ENCODE measurements at regions not wholly inside any gene's neighbourhood (a gene's known extent, or its start where the extent isn't known, plus 50 kb on each side); places are given as distances from the start of the nearest gene placed in this dataset.
"Not testable (repeated sequence)": the region's sequence is repeated elsewhere in the genome, so short reads cannot be mapped to it uniquely, and the experiment has no call there.

DNA sequence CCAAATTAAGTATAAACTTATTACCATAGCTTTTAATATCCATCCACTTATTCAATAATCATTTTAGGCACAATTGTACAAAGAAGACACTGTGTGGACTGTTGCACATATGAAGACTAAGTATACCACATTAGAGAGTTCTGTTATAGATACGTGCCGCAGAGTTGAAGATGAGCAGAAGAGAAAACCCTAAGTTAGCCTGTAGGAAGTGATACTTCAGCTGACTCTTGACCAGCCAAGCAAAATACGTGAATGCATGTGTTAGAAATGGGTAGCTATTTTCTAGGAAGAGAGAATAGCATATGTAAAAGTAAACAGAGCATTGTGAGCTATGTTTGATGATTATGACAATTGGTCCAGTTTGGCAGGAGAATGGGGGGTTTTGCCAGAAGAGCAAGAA, 272.0 kb upstream of the ATP11B start:
- Histone ChIP-seq H3K27me3 (ENCODE audit: insufficient read depth, poor library complexity, severe bottlenecking) (peaks cover 2% of the 10 kb centered on the region), H3K27ac (replicated peaks) (no peak overlapping the region), H3K4me3 (replicated peaks; ENCODE audit: insufficient read depth, low read length) (no peak overlapping the region)
- TF ChIP-seq GABPA (IDR thresholded peaks at IDR 0.05; ENCODE audit: low read depth) (no peak), POLR2AphosphoS5 (IDR thresholded peaks at IDR 0.05; ENCODE audit: low read depth) (no peak), SPI1 (IDR thresholded peaks at IDR 0.05; ENCODE audit: borderline replicate concordance, low read depth) (no peak)
- TF ChIP-seq, protein P1, sequence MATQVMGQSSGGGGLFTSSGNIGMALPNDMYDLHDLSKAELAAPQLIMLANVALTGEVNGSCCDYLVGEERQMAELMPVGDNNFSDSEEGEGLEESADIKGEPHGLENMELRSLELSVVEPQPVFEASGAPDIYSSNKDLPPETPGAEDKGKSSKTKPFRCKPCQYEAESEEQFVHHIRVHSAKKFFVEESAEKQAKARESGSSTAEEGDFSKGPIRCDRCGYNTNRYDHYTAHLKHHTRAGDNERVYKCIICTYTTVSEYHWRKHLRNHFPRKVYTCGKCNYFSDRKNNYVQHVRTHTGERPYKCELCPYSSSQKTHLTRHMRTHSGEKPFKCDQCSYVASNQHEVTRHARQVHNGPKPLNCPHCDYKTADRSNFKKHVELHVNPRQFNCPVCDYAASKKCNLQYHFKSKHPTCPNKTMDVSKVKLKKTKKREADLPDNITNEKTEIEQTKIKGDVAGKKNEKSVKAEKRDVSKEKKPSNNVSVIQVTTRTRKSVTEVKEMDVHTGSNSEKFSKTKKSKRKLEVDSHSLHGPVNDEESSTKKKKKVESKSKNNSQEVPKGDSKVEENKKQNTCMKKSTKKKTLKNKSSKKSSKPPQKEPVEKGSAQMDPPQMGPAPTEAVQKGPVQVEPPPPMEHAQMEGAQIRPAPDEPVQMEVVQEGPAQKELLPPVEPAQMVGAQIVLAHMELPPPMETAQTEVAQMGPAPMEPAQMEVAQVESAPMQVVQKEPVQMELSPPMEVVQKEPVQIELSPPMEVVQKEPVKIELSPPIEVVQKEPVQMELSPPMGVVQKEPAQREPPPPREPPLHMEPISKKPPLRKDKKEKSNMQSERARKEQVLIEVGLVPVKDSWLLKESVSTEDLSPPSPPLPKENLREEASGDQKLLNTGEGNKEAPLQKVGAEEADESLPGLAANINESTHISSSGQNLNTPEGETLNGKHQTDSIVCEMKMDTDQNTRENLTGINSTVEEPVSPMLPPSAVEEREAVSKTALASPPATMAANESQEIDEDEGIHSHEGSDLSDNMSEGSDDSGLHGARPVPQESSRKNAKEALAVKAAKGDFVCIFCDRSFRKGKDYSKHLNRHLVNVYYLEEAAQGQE (IDR thresholded peaks at IDR 0.05; ENCODE audit: insufficient replicate concordance, low read depth), result no peak
- TF ChIP-seq, protein P2, sequence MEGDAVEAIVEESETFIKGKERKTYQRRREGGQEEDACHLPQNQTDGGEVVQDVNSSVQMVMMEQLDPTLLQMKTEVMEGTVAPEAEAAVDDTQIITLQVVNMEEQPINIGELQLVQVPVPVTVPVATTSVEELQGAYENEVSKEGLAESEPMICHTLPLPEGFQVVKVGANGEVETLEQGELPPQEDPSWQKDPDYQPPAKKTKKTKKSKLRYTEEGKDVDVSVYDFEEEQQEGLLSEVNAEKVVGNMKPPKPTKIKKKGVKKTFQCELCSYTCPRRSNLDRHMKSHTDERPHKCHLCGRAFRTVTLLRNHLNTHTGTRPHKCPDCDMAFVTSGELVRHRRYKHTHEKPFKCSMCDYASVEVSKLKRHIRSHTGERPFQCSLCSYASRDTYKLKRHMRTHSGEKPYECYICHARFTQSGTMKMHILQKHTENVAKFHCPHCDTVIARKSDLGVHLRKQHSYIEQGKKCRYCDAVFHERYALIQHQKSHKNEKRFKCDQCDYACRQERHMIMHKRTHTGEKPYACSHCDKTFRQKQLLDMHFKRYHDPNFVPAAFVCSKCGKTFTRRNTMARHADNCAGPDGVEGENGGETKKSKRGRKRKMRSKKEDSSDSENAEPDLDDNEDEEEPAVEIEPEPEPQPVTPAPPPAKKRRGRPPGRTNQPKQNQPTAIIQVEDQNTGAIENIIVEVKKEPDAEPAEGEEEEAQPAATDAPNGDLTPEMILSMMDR (IDR thresholded peaks at IDR 0.05; ENCODE audit: insufficient read depth, low read length), result no peak
- no peak for DNase-seq (ENCODE audit: low read depth in 1 of 2, low spot score in 1 of 2)

DNA sequence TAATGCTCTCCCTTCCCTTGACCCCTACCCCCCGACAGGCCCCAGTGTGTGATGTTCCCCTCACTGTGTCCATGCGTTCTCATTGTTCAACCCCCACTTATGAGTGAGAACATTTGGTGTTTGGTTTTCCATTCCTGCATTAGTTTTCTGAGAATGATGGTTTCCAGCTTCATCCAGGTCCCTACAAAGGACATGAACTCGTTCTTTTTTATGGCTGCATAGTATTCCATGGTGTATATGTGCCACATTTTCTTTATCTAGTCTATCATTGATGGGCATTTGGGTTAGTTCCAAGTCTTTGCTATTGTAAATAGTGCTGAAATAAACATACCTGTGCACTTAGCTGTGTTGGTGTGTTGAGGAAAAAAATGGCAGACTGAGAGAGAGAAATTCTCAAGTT, 269.9 kb upstream of the ATP11B start:
- not testable (repeated sequence) for DNase-seq (ENCODE audit: low read depth in 1 of 2, low spot score in 1 of 2); H3K27ac ChIP-seq (replicated peaks); H3K4me3 ChIP-seq (replicated peaks; ENCODE audit: insufficient read depth, low read length); H3K27me3 ChIP-seq (ENCODE audit: insufficient read depth, poor library complexity, severe bottlenecking)

DNA sequence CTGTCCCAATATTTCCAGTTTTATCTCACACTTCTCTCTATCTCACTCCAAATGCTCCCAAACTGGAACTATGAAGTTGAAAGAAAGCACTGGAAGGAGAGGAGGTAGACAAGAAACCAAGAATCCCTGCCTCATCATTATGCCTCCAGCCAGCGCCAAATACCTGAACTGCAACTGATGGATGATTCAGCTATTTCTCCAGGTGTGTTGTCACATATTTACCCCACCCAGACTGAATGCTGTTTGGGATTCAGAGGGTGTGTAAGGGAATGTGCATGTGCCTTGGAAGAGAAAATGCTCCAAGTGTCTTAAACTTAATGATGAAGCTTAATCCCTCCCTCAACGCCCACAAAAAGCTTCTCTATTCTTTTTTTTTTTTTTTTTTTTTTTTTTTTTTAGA, 269.5 kb upstream of the ATP11B start:
- Histone ChIP-seq H3K4me3 (replicated peaks; ENCODE audit: insufficient read depth, low read length) (no peak overlapping the region), H3K27me3 (ENCODE audit: insufficient read depth, poor library complexity, severe bottlenecking) (peaks cover 5% of the 10 kb centered on the region), H3K27ac (replicated peaks) (no peak overlapping the region)
- TF ChIP-seq SPI1 (IDR thresholded peaks at IDR 0.05; ENCODE audit: borderline replicate concordance, low read depth), result no peak
- TF ChIP-seq GABPA (IDR thresholded peaks at IDR 0.05; ENCODE audit: low read depth), result no peak
- TF ChIP-seq, protein P1 (IDR thresholded peaks at IDR 0.05; ENCODE audit: insufficient replicate concordance, low read depth), result no peak
- no peak for TF ChIP-seq POLR2AphosphoS5 (IDR thresholded peaks at IDR 0.05; ENCODE audit: low read depth)
- TF ChIP-seq, protein P2 (IDR thresholded peaks at IDR 0.05; ENCODE audit: insufficient read depth, low read length), result no peak
- no peak for DNase-seq (ENCODE audit: low read depth in 1 of 2, low spot score in 1 of 2)

DNA sequence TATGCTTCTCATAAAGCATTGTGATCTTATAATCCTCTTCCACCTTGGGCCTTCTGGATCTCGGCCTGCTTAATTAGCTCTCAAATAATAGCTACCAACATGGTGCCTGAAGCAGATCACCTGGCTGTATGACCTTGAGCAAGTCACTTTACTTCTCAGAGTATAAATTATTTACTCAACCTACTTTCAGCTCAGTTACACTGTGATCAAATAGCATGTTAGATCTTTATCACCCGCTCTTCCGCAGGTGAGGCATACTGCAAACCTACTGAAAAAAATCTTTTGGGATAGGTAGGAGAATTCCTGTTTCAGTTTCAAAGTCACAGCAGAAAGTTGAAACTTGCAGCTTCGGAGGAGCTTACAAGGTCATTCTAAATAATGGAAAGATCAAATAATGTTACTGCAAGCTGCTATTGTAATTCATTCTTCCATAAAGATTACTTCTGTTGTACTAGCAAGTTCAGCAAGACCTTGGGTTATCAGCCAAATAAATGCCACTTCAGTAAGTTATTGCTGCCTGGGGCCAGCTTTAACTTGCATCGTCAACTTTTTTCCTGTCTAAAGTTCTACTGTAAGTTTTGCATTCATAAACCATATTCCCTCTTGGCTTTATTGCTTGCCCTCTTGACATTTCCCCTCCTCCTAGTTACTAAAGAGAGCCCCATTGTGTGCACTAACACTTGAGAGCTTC, 268.4 kb upstream of the ATP11B start:
- no peak for DNase-seq (ENCODE audit: low read depth in 1 of 2, low spot score in 1 of 2)
- no peak for TF ChIP-seq SPI1 (IDR thresholded peaks at IDR 0.05; ENCODE audit: borderline replicate concordance, low read depth)
- TF ChIP-seq, protein P2 (IDR thresholded peaks at IDR 0.05; ENCODE audit: insufficient read depth, low read length), result no peak
- TF ChIP-seq POLR2AphosphoS5 (IDR thresholded peaks at IDR 0.05; ENCODE audit: low read depth), result no peak
- TF ChIP-seq, protein P1 (IDR thresholded peaks at IDR 0.05; ENCODE audit: insufficient replicate concordance, low read depth), result no peak
- no peak for TF ChIP-seq GABPA (IDR thresholded peaks at IDR 0.05; ENCODE audit: low read depth)
- Histone ChIP-seq H3K4me3 (replicated peaks; ENCODE audit: insufficient read depth, low read length) (no peak overlapping the region), H3K27me3 (ENCODE audit: insufficient read depth, poor library complexity, severe bottlenecking) (peaks cover 5% of the 10 kb centered on the region), H3K27ac (replicated peaks) (no peak overlapping the region)

Data from HL-60 (cell line).